ENCODE measurements at regions not wholly inside any gene's neighbourhood (a gene's known extent, or its start where the extent isn't known, plus 50 kb on each side); places are given as distances from the start of the nearest gene placed in this dataset.

DNA sequence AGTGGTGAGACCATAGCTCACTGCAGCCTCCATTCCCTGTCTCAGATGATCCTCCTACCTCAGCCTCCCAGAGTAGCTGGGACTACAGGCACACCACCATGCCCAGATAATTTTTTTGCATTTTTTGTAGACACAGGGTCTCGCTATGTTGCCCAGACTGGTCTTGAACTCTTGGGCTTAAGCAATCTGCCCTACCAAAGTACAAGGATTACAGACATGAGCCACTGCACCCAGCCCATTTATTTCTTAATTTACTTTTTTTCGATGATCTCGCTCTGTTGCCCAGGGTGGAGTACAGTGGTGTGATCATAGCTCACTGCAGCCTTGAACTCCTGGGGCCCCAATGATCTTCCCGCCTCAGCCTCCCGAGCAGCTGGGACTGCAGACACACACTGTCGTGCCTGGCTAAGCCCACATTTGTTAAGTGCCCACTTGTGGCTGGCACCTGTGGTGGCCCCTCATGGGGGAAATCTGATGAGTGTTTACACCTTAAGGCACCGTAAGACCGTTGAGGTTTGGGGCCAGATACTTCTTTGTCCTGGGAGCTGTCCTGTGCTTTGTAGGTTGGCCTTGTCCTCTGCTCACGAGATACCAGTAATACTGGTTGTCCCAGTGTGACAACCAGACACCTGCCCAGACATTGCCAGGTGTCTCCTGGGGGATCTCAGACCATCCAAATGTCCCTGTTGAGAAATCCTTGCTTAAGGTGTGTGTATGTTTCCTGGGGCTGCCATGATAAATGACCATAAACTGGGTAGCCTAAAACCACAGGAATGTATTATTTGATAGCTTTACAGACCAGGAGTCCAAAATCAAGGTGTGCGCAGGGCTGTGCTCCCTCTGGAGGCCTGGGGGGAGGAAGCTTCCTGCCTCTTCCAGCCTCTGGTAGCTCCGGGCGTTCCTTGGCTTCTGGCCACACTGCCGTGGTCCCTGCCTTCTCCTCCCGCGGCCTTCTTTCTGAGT is 141.4 kb upstream of the GSE1 start:
- no peak for DNase-seq (ENCODE audit: low spot score)

DNA sequence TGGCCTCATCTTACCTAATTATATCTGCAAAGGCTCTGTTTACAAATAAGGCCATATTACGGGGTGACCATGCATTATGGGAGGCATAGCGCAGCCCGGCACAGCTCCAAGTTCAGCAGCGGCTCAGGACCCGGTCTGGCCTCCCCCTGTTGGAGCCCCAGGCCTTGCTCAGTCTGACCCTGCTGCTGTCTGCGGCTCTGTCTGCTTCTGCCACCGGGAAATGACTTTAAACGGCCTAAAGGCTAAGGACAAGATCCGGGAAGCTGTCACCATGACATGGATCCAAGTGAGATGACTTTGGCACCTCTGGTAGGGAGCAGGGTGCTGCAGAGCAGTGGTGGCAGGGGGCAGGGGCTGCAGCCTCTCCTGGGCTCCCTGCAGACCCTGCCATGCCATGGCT is 140.6 kb upstream of the GSE1 start:
- no peak for DNase-seq (ENCODE audit: low spot score)

- DNase-seq (ENCODE audit: low spot score) = no peak
These were observed 139.8 kb upstream of the GSE1 start for GRCh38 chr16:85473323-85473722.

GRCh38 chr16:85473909-85474620 is 139.1 kb upstream of the GSE1 start:
- DNase-seq (ENCODE audit: low spot score) = no peak

DNA sequence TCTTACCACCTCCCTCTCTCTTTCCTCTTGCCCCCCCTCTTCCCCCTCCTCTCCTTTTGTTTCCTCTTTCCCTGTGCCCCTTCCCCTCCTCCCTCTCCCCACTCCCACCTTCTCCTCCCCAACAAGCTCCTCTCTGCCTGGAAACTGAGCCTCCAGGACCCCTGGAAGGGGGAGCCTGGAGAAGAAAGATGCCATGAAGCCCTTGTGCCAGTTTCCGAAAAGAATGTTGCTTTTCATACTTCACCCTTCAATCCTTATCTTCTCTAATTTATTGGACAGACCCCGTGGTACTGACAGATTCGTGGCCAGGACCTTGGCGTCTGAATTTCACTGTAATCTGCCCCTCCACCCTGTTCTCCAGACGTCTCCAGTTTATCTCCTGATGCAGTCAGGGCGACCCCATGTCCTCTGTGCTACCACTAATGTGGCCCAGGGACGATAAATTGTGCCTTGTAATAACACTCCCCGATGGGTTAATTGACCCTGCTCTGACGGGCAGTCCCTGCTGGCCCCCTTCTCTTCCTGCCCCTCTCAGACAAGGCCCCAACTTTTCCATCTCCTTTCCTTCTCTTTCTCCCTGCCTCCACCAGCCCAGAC is 138.4 kb upstream of the GSE1 start:
- no peak for DNase-seq (ENCODE audit: low spot score)

- DNase-seq (ENCODE audit: low spot score) = no peak
These were observed 137.9 kb upstream of the GSE1 start for GRCh38 chr16:85475233-85475632.

DNA sequence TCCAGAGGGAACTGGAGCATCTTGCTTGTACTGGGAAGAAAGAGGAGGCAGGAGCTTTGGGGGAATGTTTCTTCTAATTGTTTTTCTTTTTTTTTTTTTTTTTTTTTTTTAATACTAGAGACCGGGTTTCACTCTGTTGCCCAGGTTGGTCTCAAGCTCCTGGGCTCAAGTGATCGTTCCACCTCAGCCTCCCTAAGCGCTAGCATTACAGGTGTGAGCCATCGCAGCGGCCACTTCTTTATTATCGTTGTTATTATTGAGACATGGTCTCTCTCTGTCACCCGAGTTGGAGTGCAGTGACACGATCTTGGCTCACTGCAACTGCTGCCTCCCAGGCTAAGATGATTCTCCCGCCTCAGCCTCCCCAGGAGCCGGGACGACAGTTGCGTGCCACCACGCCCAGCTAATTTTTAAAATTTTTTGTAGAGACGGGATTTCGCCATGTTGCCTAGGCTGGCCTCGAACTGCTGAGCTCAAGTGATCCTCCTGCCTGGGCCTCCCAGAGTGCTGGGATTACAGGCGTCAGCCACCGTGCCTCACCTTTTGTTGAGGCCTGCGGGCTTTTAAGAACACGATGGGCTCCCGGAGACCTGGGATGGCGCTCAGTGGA is 137.3 kb upstream of the GSE1 start:
- DNase-seq (ENCODE audit: low spot score) = no peak

DNA sequence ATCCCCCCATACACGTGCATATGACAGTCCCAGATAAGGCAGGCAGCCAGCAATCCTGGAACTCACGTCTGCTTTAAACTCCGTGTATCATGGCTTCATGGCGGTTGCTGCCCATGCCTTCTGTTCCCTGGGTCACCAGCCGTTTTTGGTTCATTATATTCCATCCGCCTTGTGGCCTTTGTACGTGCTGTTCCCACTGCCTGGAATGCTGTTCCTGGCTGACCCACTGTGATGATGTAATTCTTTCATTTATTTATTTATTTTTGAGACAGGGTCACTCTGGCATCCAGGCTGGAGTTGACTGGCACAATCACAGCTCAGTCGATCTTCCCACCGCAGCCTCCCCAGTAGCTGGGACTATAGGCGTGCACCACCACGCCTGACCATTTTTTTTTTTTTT is 136.7 kb upstream of the GSE1 start:
- DNase-seq (ENCODE audit: low spot score) = no peak

DNA sequence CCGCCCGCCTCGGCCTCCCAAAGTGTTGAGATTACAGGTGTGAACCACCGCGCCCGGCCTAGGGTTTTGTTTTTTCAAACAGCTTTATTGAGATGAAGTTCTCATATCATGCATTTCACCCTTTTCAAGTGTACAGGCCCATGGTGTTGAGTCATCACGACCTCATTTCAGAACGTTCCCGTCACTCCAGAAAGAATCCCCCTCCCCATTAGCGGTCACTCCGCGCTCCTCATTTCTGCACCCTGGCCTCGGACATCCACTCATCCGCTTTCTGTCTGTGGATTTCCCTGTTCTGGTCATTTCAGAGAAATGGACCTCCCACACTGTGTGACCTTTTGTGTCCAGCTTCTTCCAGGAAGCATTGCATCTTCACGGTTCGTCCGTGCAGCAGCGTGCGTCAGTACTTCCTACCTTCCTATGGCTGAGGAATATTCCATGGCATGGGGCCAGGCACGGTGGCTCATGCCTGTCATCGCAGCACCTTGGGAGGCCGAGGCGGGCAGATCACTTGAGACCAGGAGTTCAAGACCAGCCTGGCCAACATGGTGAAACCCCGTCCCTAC is 135.2 kb upstream of the GSE1 start:
- no peak for DNase-seq (ENCODE audit: low spot score)

DNA sequence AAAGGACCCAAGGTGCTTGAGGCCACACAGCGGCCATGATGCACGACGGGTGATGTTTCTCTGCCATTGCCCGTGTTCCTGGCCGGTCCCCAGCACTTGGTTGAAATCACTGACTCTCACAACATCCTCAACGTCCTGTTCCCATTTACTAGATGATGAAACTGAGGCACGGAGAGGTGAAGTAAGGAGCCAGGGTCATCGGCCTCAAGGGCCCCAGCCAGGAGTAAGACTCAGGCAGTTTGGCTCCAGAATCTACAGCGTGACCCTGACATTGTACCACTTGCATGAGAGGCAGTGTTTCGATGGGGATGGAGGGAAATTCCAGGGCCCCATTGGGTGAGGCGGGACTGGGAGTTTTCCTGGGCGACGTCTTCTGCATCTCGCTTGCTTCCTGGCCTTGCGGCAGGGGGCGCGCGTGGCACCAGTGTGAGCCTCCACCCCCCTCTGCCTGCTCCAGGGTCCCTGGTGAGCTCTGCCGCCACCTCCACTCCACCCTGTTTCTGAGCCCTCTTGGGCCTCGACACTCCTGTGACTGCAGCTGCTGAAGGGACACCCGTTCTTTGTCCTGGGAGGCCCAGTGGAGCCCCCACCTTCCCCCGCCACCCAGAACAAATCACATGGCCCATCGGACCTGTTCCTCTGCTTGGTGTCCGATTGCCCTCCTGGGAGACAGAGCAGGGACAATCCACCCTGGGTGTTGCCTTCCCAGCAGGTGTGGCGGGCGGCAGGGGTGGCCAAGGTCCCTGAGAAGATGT is 133.0 kb upstream of the GSE1 start:
- DNase-seq (ENCODE audit: low spot score) = peak; percentile 32

DNA sequence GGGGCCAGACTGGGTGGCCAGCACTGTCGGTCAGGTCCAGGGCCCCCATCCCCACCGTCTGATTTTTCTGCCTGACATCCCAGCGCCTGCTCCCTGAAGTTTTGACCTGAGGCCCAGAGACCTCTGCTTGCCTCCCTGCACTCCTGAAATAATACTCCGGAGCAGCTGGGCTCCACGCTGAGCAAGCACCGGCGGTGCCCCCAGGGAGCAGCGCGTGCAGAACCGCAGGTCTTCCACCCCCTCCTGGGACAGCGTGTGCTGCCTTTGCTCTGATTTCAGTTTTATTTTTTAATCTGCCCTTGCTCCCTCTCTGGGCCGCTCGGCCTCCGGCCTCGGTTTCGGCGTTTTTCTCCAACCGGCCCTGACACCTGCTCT is 132.4 kb upstream of the GSE1 start:
- DNase-seq (ENCODE audit: low spot score) = no peak

GRCh38 chr16:85481206-85481605 is 131.9 kb upstream of the GSE1 start:
- no peak for DNase-seq (ENCODE audit: low spot score)

DNA sequence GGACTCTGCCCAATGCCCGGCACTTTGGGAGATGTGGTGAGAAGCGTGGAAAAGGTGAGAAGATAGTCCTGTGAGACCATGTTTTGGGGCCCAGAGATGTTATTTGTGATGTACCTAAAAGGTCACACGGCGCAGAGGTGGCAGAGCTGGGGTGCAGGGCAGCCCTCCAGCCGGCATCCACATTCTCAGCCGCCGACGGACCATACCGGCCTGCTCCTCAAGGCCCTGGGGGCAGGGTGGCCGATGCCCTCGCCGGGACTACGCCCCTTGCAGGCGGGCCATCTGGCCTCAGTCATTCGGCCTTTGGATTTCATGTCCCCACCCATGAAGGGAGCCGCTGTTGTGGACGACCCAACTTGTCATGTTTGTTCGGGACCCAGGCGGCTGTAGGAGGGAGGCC is 131.4 kb upstream of the GSE1 start:
- DNase-seq (ENCODE audit: low spot score) = no peak

DNA sequence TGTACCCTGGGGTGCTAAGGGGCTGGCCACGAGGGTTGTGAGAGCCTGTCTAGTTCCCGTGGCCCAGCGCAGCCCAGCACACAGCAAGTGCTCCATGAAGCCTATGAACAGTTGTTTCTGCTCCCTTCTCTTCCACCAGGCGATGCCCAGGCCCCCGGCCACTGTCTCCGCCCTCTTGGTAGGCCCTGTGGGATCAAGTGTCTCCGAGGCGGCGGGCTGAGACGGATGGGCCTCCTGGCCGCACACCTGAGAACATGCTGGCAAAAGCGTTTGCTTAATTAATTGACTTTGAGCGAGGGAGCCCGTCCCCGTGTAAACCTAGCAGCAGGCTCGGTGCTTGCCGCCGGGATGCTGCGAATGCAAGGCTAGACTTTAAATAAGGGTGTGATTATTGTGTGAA is 129.7 kb upstream of the GSE1 start:
- no peak for DNase-seq (ENCODE audit: low spot score)

- no peak for DNase-seq (ENCODE audit: low spot score)
These were observed 128.5 kb upstream of the GSE1 start for GRCh38 chr16:85484347-85485300.

- no peak for DNase-seq (ENCODE audit: low spot score)
These were observed 127.7 kb upstream of the GSE1 start for GRCh38 chr16:85485379-85485778.

- DNase-seq (ENCODE audit: low spot score) = no peak
These were observed 126.7 kb upstream of the GSE1 start for GRCh38 chr16:85486256-85486915.

GRCh38 chr16:85488414-85488813 is 124.7 kb upstream of the GSE1 start:
- DNase-seq (ENCODE audit: low spot score) = no peak

GRCh38 chr16:85490407-85491057 is 122.6 kb upstream of the GSE1 start:
- no peak for DNase-seq (ENCODE audit: low spot score)

Measured in mucosa of gallbladder (tissue), 1 donor.